GM23338 (cell line): ENCODE measurements at regions not wholly inside any gene's neighbourhood (a gene's known extent, or its start where the extent isn't known, plus 50 kb on each side); places are given as distances from the start of the nearest gene placed in this dataset.

Source experiments
- ATAC-seq: fragments of 200-7000 bp; cut with Tn5 transposase; 3 replicates; pipeline ENCODE4 v1.9.1; 2020
- DNase-seq: peaks from one replicate; pipeline ENCODE4 v3.0.0-alpha.2; 2015; ENCODE audit warnings: low spot score
- H2AFZ ChIP-seq: fragments of 200-600 bp; sonication (generic); 2 replicates; pipeline ENCODE4 v1.8.0; 2016; ENCODE audit warnings: antibody characterized with exemption, mild to moderate bottlenecking, moderate library complexity
- H3F3A ChIP-seq: fragments of 200-600 bp; sonication (generic); replicated peaks from 2 replicates; pipeline ENCODE4 v1.8.0; 2017; ENCODE audit warnings: antibody characterized with exemption, mixed run types, low read depth
- H3K27ac ChIP-seq: fragments of 200-600 bp; sonication (generic); 2 replicates; pipeline ENCODE4 v1.6.1; 2016; ENCODE audit warnings: low read depth
- H3K27me3 ChIP-seq: fragments of 200-600 bp; sonication (generic); 2 replicates; pipeline ENCODE4 v1.8.0; 2016; ENCODE audit warnings: mild to moderate bottlenecking, mixed run types, moderate library complexity; ENCODE audit not compliant: insufficient read depth
- H3K36me3 ChIP-seq: fragments of 200-600 bp; sonication (generic); 2 replicates; pipeline ENCODE4 v1.8.0; 2016; ENCODE audit warnings: mild to moderate bottlenecking; ENCODE audit not compliant: insufficient read depth
- H3K4me1 ChIP-seq: fragments of 200-600 bp; sonication (generic); 2 replicates; pipeline ENCODE4 v1.8.0; 2016; ENCODE audit warnings: mild to moderate bottlenecking, moderate library complexity; ENCODE audit not compliant: insufficient read depth
- H3K4me2 ChIP-seq: fragments of 200-600 bp; sonication (generic); 2 replicates; pipeline ENCODE4 v1.7.1; 2017; ENCODE audit warnings: mixed run types
- H3K4me3 ChIP-seq: fragments of 200-600 bp; sonication (generic); 2 replicates; pipeline ENCODE4 v1.6.1; 2016; ENCODE audit warnings: mixed run types
- H3K79me2 ChIP-seq: fragments of 200-600 bp; sonication (generic); replicated peaks from 2 replicates; pipeline ENCODE4 v1.8.0; 2017; ENCODE audit warnings: mild to moderate bottlenecking; ENCODE audit not compliant: insufficient read depth
- H3K9me2 ChIP-seq: fragments of 200-600 bp; sonication (generic); 2 replicates; pipeline ENCODE4 v1.8.0; 2017; ENCODE audit not compliant: insufficient read depth
- H4K20me1 ChIP-seq: fragments of 200-600 bp; sonication (generic); replicated peaks from 2 replicates; pipeline ENCODE4 v1.8.0; 2017; ENCODE audit warnings: mild to moderate bottlenecking; ENCODE audit not compliant: insufficient read depth
- H3K27ac Mint-ChIP-seq: 2 replicates; pipeline ENCODE4 v1.8.0; 2020; ENCODE audit warnings: inconsistent platforms, mild to moderate bottlenecking, moderate library complexity, mixed read lengths
- H3K27me3 Mint-ChIP-seq: 3 replicates; pipeline ENCODE4 v1.8.0; 2022; ENCODE audit warnings: low read depth, mild to moderate bottlenecking, moderate library complexity, mixed read lengths, inconsistent platforms; ENCODE audit not compliant: insufficient read depth, poor library complexity
- H3K36me3 Mint-ChIP-seq: 3 replicates; pipeline ENCODE4 v1.8.0; 2021; ENCODE audit warnings: low read depth, mild to moderate bottlenecking, inconsistent platforms, moderate library complexity, mixed read lengths
- H3K4me1 Mint-ChIP-seq: 3 replicates; pipeline ENCODE4 v1.8.0; 2020; ENCODE audit warnings: mild to moderate bottlenecking, inconsistent platforms, mixed read lengths
- H3K4me3 Mint-ChIP-seq: 3 replicates; pipeline ENCODE4 v1.8.0; 2021; ENCODE audit warnings: moderate library complexity, mild to moderate bottlenecking, inconsistent platforms, mixed read lengths
- H3K9me3 Mint-ChIP-seq: 3 replicates; pipeline ENCODE4 v1.8.0; 2020; ENCODE audit warnings: moderate library complexity, mild to moderate bottlenecking, inconsistent platforms, mixed read lengths
- CREB1 ChIP-seq: fragments of 250-450 bp; sonication (Bioruptor Pico); IDR thresholded peaks from 2 replicates; pipeline ENCODE4 v1.5.0; 2020; ENCODE audit warnings: low read depth, mild to moderate bottlenecking, moderate library complexity
- CTCF ChIP-seq, 2 experiments: fragments of 200-600 bp in 1 of 2; sonication (generic) in 1 of 2; conservative IDR thresholded peaks; 2 replicates each; pipeline versions ENCODE4 v1.5.1 to v1.6.1; 2016 to 2017; ENCODE audit warnings: antibody characterized with exemption in 2 of 2, low read depth in 2 of 2, mild to moderate bottlenecking in 2 of 2, moderate library complexity in 1 of 2
- ETS1 ChIP-seq: IDR thresholded peaks from 2 replicates; pipeline ENCODE4 v1.6.1; 2016; ENCODE audit warnings: antibody characterized with exemption
- EZH2 ChIP-seq: fragments of 200-600 bp; sonication (generic); IDR thresholded peaks from one replicate; pipeline ENCODE4 v1.8.0; 2017; ENCODE audit warnings: antibody characterized with exemption, mild to moderate bottlenecking, low read depth; ENCODE audit not compliant: unreplicated experiment
- EZH2phosphoT487 ChIP-seq: fragments of 200-600 bp; sonication (generic); IDR thresholded peaks from one replicate; pipeline ENCODE4 v1.8.1; 2018; ENCODE audit warnings: antibody characterized with exemption; ENCODE audit not compliant: unreplicated experiment
- JUNB ChIP-seq: IDR thresholded peaks from one replicate; pipeline ENCODE4 v1.6.1; 2016; ENCODE audit warnings: antibody characterized with exemption; ENCODE audit not compliant: unreplicated experiment
- POLR2AphosphoS5 ChIP-seq: IDR thresholded peaks from 2 replicates; pipeline ENCODE4 v1.6.1; 2016; ENCODE audit warnings: antibody characterized with exemption, low read depth
- REST ChIP-seq: IDR thresholded peaks from one replicate; pipeline ENCODE4 v1.6.1; 2018; ENCODE audit warnings: antibody characterized with exemption; ENCODE audit not compliant: unreplicated experiment

GRCh38 chr1:199177241-199177640, 538.4 kb downstream of the PTPRC start (continued):
- no peak for TF ChIP-seq REST

- Histone ChIP-seq H3F3A (no peaks in the 10 kb centered on the region), H2AFZ (no peak overlapping the region), H3K27me3 (no peaks in the 10 kb centered on the region), H3K9me2 (no peaks in the 10 kb centered on the region), H3K36me3 (no peaks in the 10 kb centered on the region), H3K4me2 (no peak overlapping the region), H3K27ac (no peak overlapping the region), H3K4me1 (no peaks in the 10 kb centered on the region), H3K4me3 (no peak overlapping the region), H3K79me2 (no peaks in the 10 kb centered on the region), H4K20me1 (no peaks in the 10 kb centered on the region)
- H3K4me1 Mint-ChIP-seq, result no peaks in the 10 kb centered on the region; the same call in 2 of the 3 replicates
- H3K27me3 Mint-ChIP-seq, result no peaks in the 10 kb centered on the region
- H3K4me3 Mint-ChIP-seq, result no peak overlapping the region
- H3K27ac Mint-ChIP-seq, result no peak overlapping the region
- ATAC-seq (no peak), DNase-seq (no peak)
- H3K9me3 Mint-ChIP-seq, result no peaks in the 10 kb centered on the region
- TF ChIP-seq ETS1 (no peak), JUNB (no peak), POLR2AphosphoS5 (no peak)
- no peaks in the 10 kb centered on the region for H3K36me3 Mint-ChIP-seq
Observed at GRCh38 chr1:199178646-199179045, 539.8 kb downstream of the PTPRC start.

- Histone ChIP-seq H3F3A (no peaks in the 10 kb centered on the region), H3K36me3 (no peaks in the 10 kb centered on the region), H3K9me2 (no peaks in the 10 kb centered on the region), H3K4me3 (no peak overlapping the region), H3K79me2 (no peaks in the 10 kb centered on the region), H3K4me1 (no peaks in the 10 kb centered on the region), H4K20me1 (no peaks in the 10 kb centered on the region), H3K27ac (no peak overlapping the region), H2AFZ (no peak overlapping the region), H3K27me3 (no peaks in the 10 kb centered on the region), H3K4me2 (no peak overlapping the region)
- no peaks in the 10 kb centered on the region for H3K9me3 Mint-ChIP-seq
- no peak overlapping the region for H3K27ac Mint-ChIP-seq
- no peaks in the 10 kb centered on the region for H3K36me3 Mint-ChIP-seq
- H3K27me3 Mint-ChIP-seq, result peaks cover 1% of the 10 kb centered on the region
- H3K4me1 Mint-ChIP-seq, result peaks cover 3% of the 10 kb centered on the region; the same call in 2 of the 3 replicates
- H3K4me3 Mint-ChIP-seq, result no peak overlapping the region
- DNase-seq (no peak), ATAC-seq (no peak)
- TF ChIP-seq REST, result no peak
- no peak for TF ChIP-seq CREB1
- TF ChIP-seq EZH2, result no peak
- no peak for TF ChIP-seq CTCF (conservative IDR thresholded peaks at IDR 0.05; ENCODE audit: low read depth in 2 of 2)
- no peak for TF ChIP-seq EZH2phosphoT487
Observed at GRCh38 chr1:199182186-199182843, 543.5 kb downstream of the PTPRC start.
